Naive thymus-derived CD4-positive, alpha-beta T cell (primary cell): ENCODE measurements at regions not wholly inside any gene's neighbourhood (a gene's known extent, or its start where the extent isn't known, plus 50 kb on each side); places are given as distances from the start of the nearest gene placed in this dataset.

Source experiments
- ATAC-seq: fragments of 150-1000 bp; cut with Tn5 transposase; 2 replicates; pipeline ENCODE4 v1.10.0; 2021; ENCODE audit warnings: mild to moderate bottlenecking, moderate library complexity
- CTCF ChIA-PET: fragments of 350-600 bp; sonication (Branson Sonifier 250); formaldehyde crosslinking; loops from one replicate; lab custom pipeline; 2021; ENCODE audit warnings: antibody characterized with exemption; lab: Charles Lee
- POLR2A ChIA-PET: fragments of 350-600 bp; sonication (Branson Sonifier 250); formaldehyde crosslinking; loops from one replicate; lab custom pipeline; 2021; ENCODE audit warnings: antibody characterized with exemption, inconsistent platforms; lab: Charles Lee
- DNase-seq, 9 donors: peaks; one replicate each; pipeline versions ENCODE4 v3.0.0 to v3.0.0-alpha.2; 2020 to 2022; ENCODE audit warnings: mixed read lengths in 1 of 9
- H3K27ac ChIP-seq: one replicate; pipeline ENCODE4 v1.7.0; 2013; ENCODE audit warnings: mild to moderate bottlenecking, low read depth, low read length, moderate library complexity
- H3K27me3 ChIP-seq, 2 donors: one replicate each; pipeline ENCODE4 v1.7.0; 2013; ENCODE audit warnings: low read length in 2 of 2, mild to moderate bottlenecking in 2 of 2, moderate library complexity in 2 of 2; ENCODE audit not compliant: control insufficient read depth in 2 of 2, insufficient read depth in 2 of 2
- H3K36me3 ChIP-seq, 3 experiments: 1 replicate in 2 of 3; 2 replicates in 1 of 3; pipeline ENCODE4 v1.7.0; 2013; ENCODE audit warnings: low read length in 3 of 3, mild to moderate bottlenecking in 3 of 3, moderate library complexity in 1 of 3; ENCODE audit not compliant: insufficient read depth in 3 of 3, control insufficient read depth in 2 of 3
- H3K4me1 ChIP-seq, 2 donors: one replicate each; pipeline ENCODE4 v1.7.0; 2013; ENCODE audit warnings: low read length in 2 of 2, mild to moderate bottlenecking in 2 of 2, moderate library complexity in 1 of 2; ENCODE audit not compliant: control insufficient read depth in 2 of 2, insufficient read depth in 2 of 2
- H3K4me3 ChIP-seq: 2 replicates; pipeline ENCODE4 v1.7.0; 2013; ENCODE audit warnings: mild to moderate bottlenecking, low read length
- H3K9me3 ChIP-seq, 3 experiments: 1 replicate in 2 of 3; 2 replicates in 1 of 3; pipeline ENCODE4 v1.7.0; 2013; ENCODE audit warnings: low read length in 3 of 3; ENCODE audit not compliant: control insufficient read depth in 2 of 3
- H3K27ac Mint-ChIP-seq, 9 donors: one replicate each; pipeline ENCODE4 v1.8.0; 2020 to 2022; ENCODE audit warnings: mixed read lengths in 9 of 9, mild to moderate bottlenecking in 8 of 9, moderate library complexity in 5 of 9, inconsistent platforms in 2 of 9
- H3K27me3 Mint-ChIP-seq, 5 donors: one replicate each; pipeline ENCODE4 v1.8.0; 2021 to 2022; ENCODE audit warnings: mixed read lengths in 5 of 5, mild to moderate bottlenecking in 1 of 5
- H3K36me3 Mint-ChIP-seq, 5 donors: one replicate each; pipeline ENCODE4 v1.8.0; 2020 to 2022; ENCODE audit warnings: mixed read lengths in 5 of 5, mild to moderate bottlenecking in 3 of 5, inconsistent platforms in 1 of 5
- H3K4me1 Mint-ChIP-seq, 7 donors: one replicate each; pipeline ENCODE4 v1.8.0; 2020 to 2022; ENCODE audit warnings: mixed read lengths in 7 of 7, mild to moderate bottlenecking in 3 of 7, inconsistent platforms in 1 of 7
- H3K4me3 Mint-ChIP-seq, 10 donors: one replicate each; pipeline ENCODE4 v1.8.0; 2020 to 2022; ENCODE audit warnings: mild to moderate bottlenecking in 10 of 10, mixed read lengths in 10 of 10, moderate library complexity in 6 of 10, inconsistent platforms in 2 of 10
- H3K9me3 Mint-ChIP-seq, 11 donors: one replicate each; pipeline ENCODE4 v1.8.0; 2020 to 2022; ENCODE audit warnings: mixed read lengths in 11 of 11, mild to moderate bottlenecking in 4 of 11, inconsistent platforms in 1 of 11, moderate library complexity in 1 of 11
- intact Hi-C, 2 donors: fragments of 100-400 bp; cut with micrococcal nuclease; formaldehyde crosslinking; loops; one replicate each; pipeline ENCODE4 v1.15.1; 2023

GRCh38 chr5:2131196-2131595, 248.5 kb upstream of the IRX4 start:
- Histone ChIP-seq H3K27ac (no peak overlapping the region), H3K4me3 (no peak overlapping the region), H3K36me3 (no peaks in the 10 kb centered on the region), H3K4me1 (no peaks in the 10 kb centered on the region), H3K9me3 (no peaks in the 10 kb centered on the region), H3K27me3 (no peaks in the 10 kb centered on the region)
- H3K9me3 Mint-ChIP-seq, result no peaks in the 10 kb centered on the region
- ChIA-PET CTCF (no interaction called here), POLR2A (no interaction called here)
- H3K36me3 Mint-ChIP-seq, result no peaks in the 10 kb centered on the region
- no peak overlapping the region for H3K4me3 Mint-ChIP-seq
- no peak overlapping the region for H3K27ac Mint-ChIP-seq
- H3K4me1 Mint-ChIP-seq, result peaks cover 0 to 2% (median 0%) of the 10 kb centered on the region in 7 donors
- intact Hi-C loops, result no loop called here
- no peak for DNase-seq
- ATAC-seq, result no peak
- H3K27me3 Mint-ChIP-seq, result peaks cover 0 to 49% (median 12%) of the 10 kb centered on the region in 5 donors

- no peaks in the 10 kb centered on the region for H3K4me1 ChIP-seq
- H3K4me3 Mint-ChIP-seq, result no peak overlapping the region
- peaks cover 0 to 2% (median 0%) of the 10 kb centered on the region in 7 donors for H3K4me1 Mint-ChIP-seq
- POLR2A ChIA-PET, result no interaction called here
- intact Hi-C loops, result no loop called here
- H3K36me3 Mint-ChIP-seq, result no peaks in the 10 kb centered on the region
- H3K4me3 ChIP-seq, result no peak overlapping the region
- H3K27me3 ChIP-seq, result no peaks in the 10 kb centered on the region
- H3K36me3 ChIP-seq, result no peaks in the 10 kb centered on the region
- DNase-seq, result no peak
- H3K27ac ChIP-seq, result no peak overlapping the region
- no peaks in the 10 kb centered on the region for H3K9me3 Mint-ChIP-seq
- ATAC-seq, result no peak
- no peaks in the 10 kb centered on the region for H3K9me3 ChIP-seq
- H3K27me3 Mint-ChIP-seq, result peaks cover 0 to 53% (median 21%) of the 10 kb centered on the region in 5 donors
- no peak overlapping the region for H3K27ac Mint-ChIP-seq
- CTCF ChIA-PET, result no interaction called here
Observed at GRCh38 chr5:2130361-2130760, 247.6 kb upstream of the IRX4 start.

GRCh38 chr5:2129568-2130272, 247.0 kb upstream of the IRX4 start:
- H3K27me3 Mint-ChIP-seq, result peaks cover 0 to 59% (median 26%) of the 10 kb centered on the region in 5 donors
- H3K4me1 Mint-ChIP-seq, result peaks cover 0 to 2% (median 0%) of the 10 kb centered on the region in 7 donors
- H3K4me1 ChIP-seq, result no peaks in the 10 kb centered on the region

DNA sequence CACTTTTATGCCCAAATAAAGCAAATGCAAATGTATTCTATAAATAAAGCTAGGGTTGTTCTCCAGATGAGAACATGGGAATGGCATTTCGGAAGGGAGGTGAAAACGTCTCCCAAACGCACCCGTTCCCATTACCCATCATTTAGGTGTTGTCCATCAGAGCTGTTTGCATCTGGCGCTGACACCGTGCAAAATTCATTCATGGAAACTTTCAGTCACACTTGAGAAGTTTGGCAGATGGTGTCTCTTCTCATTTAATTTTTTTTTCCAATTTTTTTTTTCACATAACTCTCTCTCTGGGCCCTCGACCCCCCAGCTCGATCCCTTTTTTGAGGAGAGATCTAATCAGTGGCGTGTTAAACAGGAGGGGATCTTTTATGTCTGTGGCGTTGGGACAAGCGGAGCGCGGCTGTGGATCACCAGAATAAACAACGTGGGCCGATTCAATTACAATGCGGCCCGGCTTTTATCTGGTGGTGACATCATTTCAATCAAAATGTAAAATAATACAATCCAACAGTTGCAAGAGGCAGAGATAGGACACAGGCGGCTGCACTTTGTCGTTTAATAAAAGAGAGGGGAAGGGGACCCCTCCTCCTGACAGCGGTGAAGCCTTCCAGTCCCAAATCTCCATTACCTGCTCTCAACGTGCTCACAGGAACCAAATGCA, 246.1 kb upstream of the IRX4 start:
- no peak overlapping the region for H3K4me3 ChIP-seq
- peaks cover 0 to 65% (median 27%) of the 10 kb centered on the region in 5 donors for H3K27me3 Mint-ChIP-seq
- no peak for ATAC-seq
- no peaks in the 10 kb centered on the region for H3K27me3 ChIP-seq
- ChIA-PET CTCF (no interaction called here), POLR2A (no interaction called here)
- intact Hi-C loops, result no loop called here
- no peaks in the 10 kb centered on the region for H3K4me1 ChIP-seq
- H3K9me3 Mint-ChIP-seq, result no peaks in the 10 kb centered on the region
- H3K27ac ChIP-seq, result no peak overlapping the region
- H3K36me3 Mint-ChIP-seq, result no peaks in the 10 kb centered on the region
- H3K4me1 Mint-ChIP-seq, result peaks cover 0 to 2% (median 0%) of the 10 kb centered on the region in 7 donors
- no peaks in the 10 kb centered on the region for H3K36me3 ChIP-seq
- no peaks in the 10 kb centered on the region for H3K9me3 ChIP-seq
- DNase-seq, result no peak
- no peak overlapping the region for H3K27ac Mint-ChIP-seq
- H3K4me3 Mint-ChIP-seq, result no peak overlapping the region

More at GRCh38 chr5:2129568-2130272, 247.0 kb upstream of the IRX4 start:
- no peak for ATAC-seq
- Histone ChIP-seq H3K36me3 (no peaks in the 10 kb centered on the region), H3K4me3 (no peak overlapping the region), H3K27ac (no peak overlapping the region), H3K27me3 (no peaks in the 10 kb centered on the region), H3K9me3 (no peaks in the 10 kb centered on the region)
- intact Hi-C loops, result no loop called here
- ChIA-PET POLR2A (no interaction called here), CTCF (no interaction called here)
- Mint-ChIP-seq H3K9me3 (no peaks in the 10 kb centered on the region), H3K27ac (no peak overlapping the region), H3K36me3 (no peaks in the 10 kb centered on the region), H3K4me3 (no peak overlapping the region)
- no peak for DNase-seq

GRCh38 chr5:2126512-2126911, 243.8 kb upstream of the IRX4 start:
- intact Hi-C loops, result no loop called here
- no peak overlapping the region for H3K4me3 ChIP-seq
- Mint-ChIP-seq H3K27me3 (peaks cover 0 to 59% (median 29%) of the 10 kb centered on the region in 5 donors), H3K9me3 (peaks cover 0 to 5% (median 0%) of the 10 kb centered on the region in 11 donors), H3K36me3 (no peaks in the 10 kb centered on the region), H3K27ac (no peak overlapping the region), H3K4me1 (peaks cover 0 to 2% (median 0%) of the 10 kb centered on the region in 7 donors), H3K4me3 (no peak overlapping the region)
- ChIA-PET POLR2A (no interaction called here), CTCF (no interaction called here)
- no peak overlapping the region for H3K27ac ChIP-seq
- H3K36me3 ChIP-seq, result no peaks in the 10 kb centered on the region
- ATAC-seq (no peak), DNase-seq (no peak)
- H3K4me1 ChIP-seq, result no peaks in the 10 kb centered on the region
- H3K9me3 ChIP-seq, result no peaks in the 10 kb centered on the region
- no peaks in the 10 kb centered on the region for H3K27me3 ChIP-seq

GRCh38 chr5:2125901-2126265, 243.2 kb upstream of the IRX4 start:
- H3K27me3 ChIP-seq, result no peaks in the 10 kb centered on the region
- Mint-ChIP-seq H3K4me3 (no peak overlapping the region), H3K27ac (no peak overlapping the region), H3K27me3 (peaks cover 0 to 60% (median 31%) of the 10 kb centered on the region in 5 donors), H3K4me1 (peaks cover 0 to 2% (median 0%) of the 10 kb centered on the region in 7 donors), H3K36me3 (no peaks in the 10 kb centered on the region), H3K9me3 (peaks cover 0 to 8% (median 0%) of the 10 kb centered on the region in 11 donors)
- no peak overlapping the region for H3K4me3 ChIP-seq
- no peaks in the 10 kb centered on the region for H3K4me1 ChIP-seq
- H3K9me3 ChIP-seq, result no peaks in the 10 kb centered on the region
- no peak overlapping the region for H3K27ac ChIP-seq
- DNase-seq, result no peak
- CTCF ChIA-PET, result no interaction called here
- no peaks in the 10 kb centered on the region for H3K36me3 ChIP-seq
- intact Hi-C loops, result no loop called here
- ATAC-seq, result no peak
- POLR2A ChIA-PET, result no interaction called here
